Progenitor cell of endocrine pancreas (in vitro differentiated cells): ENCODE measurements at regions not wholly inside any gene's neighbourhood (a gene's known extent, or its start where the extent isn't known, plus 50 kb on each side); places are given as distances from the start of the nearest gene placed in this dataset.

Experiments used
- DNase-seq: peaks from one replicate; pipeline ENCODE4 v3.0.0; 2021; ENCODE audit warnings: low spot score; ENCODE audit not compliant: unreplicated experiment
- H3K27ac Mint-ChIP-seq: 2 replicates; pipeline ENCODE4 v1.8.0; 2021; ENCODE audit warnings: mild to moderate bottlenecking, moderate library complexity, mixed read lengths
- H3K27me3 Mint-ChIP-seq: 2 replicates; pipeline ENCODE4 v1.8.0; 2021; ENCODE audit warnings: mixed read lengths
- H3K36me3 Mint-ChIP-seq: 2 replicates; pipeline ENCODE4 v1.8.0; 2022; ENCODE audit warnings: mixed read lengths; ENCODE audit not compliant: insufficient read depth
- H3K4me1 Mint-ChIP-seq: 2 replicates; pipeline ENCODE4 v1.8.0; 2021; ENCODE audit warnings: low read depth, mixed read lengths
- H3K4me3 Mint-ChIP-seq: 2 replicates; pipeline ENCODE4 v1.8.0; 2021; ENCODE audit warnings: low read depth, mild to moderate bottlenecking, moderate library complexity, mixed read lengths
- H3K9me3 Mint-ChIP-seq: 2 replicates; pipeline ENCODE4 v1.8.0; 2021; ENCODE audit warnings: low read depth, mixed read lengths
- CTCF ChIP-seq: fragments of 200-600 bp; sonication (generic); IDR thresholded peaks from one replicate; pipeline ENCODE4 v1.5.0; 2021; ENCODE audit warnings: antibody characterized with exemption, mild to moderate bottlenecking; ENCODE audit not compliant: unreplicated experiment

- no peak for TF ChIP-seq CTCF
- no peaks in the 10 kb centered on the region for H3K4me1 Mint-ChIP-seq
- no peak for DNase-seq
- no peak overlapping the region for H3K4me3 Mint-ChIP-seq
- H3K36me3 Mint-ChIP-seq: no peaks in the 10 kb centered on the region
- H3K27me3 Mint-ChIP-seq: peaks cover 28% of the 10 kb centered on the region
- no peaks in the 10 kb centered on the region for H3K9me3 Mint-ChIP-seq
- no peak overlapping the region for H3K27ac Mint-ChIP-seq
Observed at GRCh38 chr1:5756434-5757186, 235.6 kb downstream of the NPHP4 start.

- H3K4me3 Mint-ChIP-seq: no peak overlapping the region
- DNase-seq: no peak
- no peaks in the 10 kb centered on the region for H3K4me1 Mint-ChIP-seq
- peaks cover 27% of the 10 kb centered on the region for H3K27me3 Mint-ChIP-seq
- H3K36me3 Mint-ChIP-seq: no peaks in the 10 kb centered on the region
- no peak overlapping the region for H3K27ac Mint-ChIP-seq
- no peaks in the 10 kb centered on the region for H3K9me3 Mint-ChIP-seq
- no peak for TF ChIP-seq CTCF
Observed at GRCh38 chr1:5755552-5756125, 236.6 kb downstream of the NPHP4 start.

- no peak overlapping the region for H3K4me3 Mint-ChIP-seq
- TF ChIP-seq CTCF: no peak
- no peaks in the 10 kb centered on the region for H3K9me3 Mint-ChIP-seq
- no peak for DNase-seq
- no peaks in the 10 kb centered on the region for H3K36me3 Mint-ChIP-seq
- no peak overlapping the region for H3K27ac Mint-ChIP-seq
- H3K27me3 Mint-ChIP-seq: peaks cover 22% of the 10 kb centered on the region
- no peaks in the 10 kb centered on the region for H3K4me1 Mint-ChIP-seq
Observed at GRCh38 chr1:5754817-5755551, 237.2 kb downstream of the NPHP4 start.

- peaks cover 30% of the 10 kb centered on the region for H3K27me3 Mint-ChIP-seq
- TF ChIP-seq CTCF: no peak
- no peak overlapping the region for H3K4me3 Mint-ChIP-seq
- H3K27ac Mint-ChIP-seq: no peak overlapping the region
- H3K9me3 Mint-ChIP-seq: no peaks in the 10 kb centered on the region
- H3K4me1 Mint-ChIP-seq: no peaks in the 10 kb centered on the region
- H3K36me3 Mint-ChIP-seq: no peaks in the 10 kb centered on the region
- no peak for DNase-seq
Observed at GRCh38 chr1:5753549-5754421, 238.4 kb downstream of the NPHP4 start.
